Erythroblast (primary cell): ENCODE measurements at regions not wholly inside any gene's neighbourhood (a gene's known extent, or its start where the extent isn't known, plus 50 kb on each side); places are given as distances from the start of the nearest gene placed in this dataset.

Experiments
- GATA1 ChIP-seq: IDR thresholded peaks from 2 replicates; pipeline ENCODE4 v1.6.1; 2011; ENCODE audit warnings: low read depth, mild to moderate bottlenecking, control low read depth, low read length, moderate library complexity
- POLR2A ChIP-seq: IDR thresholded peaks from 2 replicates; pipeline ENCODE4 v1.6.1; 2011; ENCODE audit warnings: mild to moderate bottlenecking, low read length

GRCh38 chr9:38125889-38126288 lies 56.9 kb upstream of the SHB start:
- TF ChIP-seq POLR2A (no peak), GATA1 (no peak)
